Upper lobe of right lung (tissue), 1 donor: ENCODE measurements at regions not wholly inside any gene's neighbourhood (a gene's known extent, or its start where the extent isn't known, plus 50 kb on each side); places are given as distances from the start of the nearest gene placed in this dataset.

Experiments
- ATAC-seq: fragments of 200-7000 bp; cut with Tn5 transposase; one replicate; pipeline ENCODE4 v1.9.1; 2020; ENCODE audit warnings: mild to moderate bottlenecking, moderate library complexity
- DNase-seq: peaks from one replicate; pipeline ENCODE4 v3.0.0-alpha.2; 2020
- H3K27ac ChIP-seq: fragments of 200-600 bp; one replicate; pipeline ENCODE4 v1.8.0; 2022
- H3K27me3 ChIP-seq: fragments of 200-600 bp; one replicate; pipeline ENCODE4 v1.8.0; 2022; ENCODE audit warnings: mild to moderate bottlenecking
- H3K36me3 ChIP-seq: fragments of 200-600 bp; one replicate; pipeline ENCODE4 v1.8.0; 2022
- H3K4me1 ChIP-seq: fragments of 200-600 bp; one replicate; pipeline ENCODE4 v1.8.0; 2022
- H3K4me3 ChIP-seq: fragments of 200-600 bp; one replicate; pipeline ENCODE4 v1.8.0; 2022; ENCODE audit warnings: mild to moderate bottlenecking
- H3K9me3 ChIP-seq: fragments of 200-600 bp; one replicate; pipeline ENCODE4 v1.8.0; 2022
- CTCF ChIP-seq: fragments of 200-600 bp; IDR thresholded peaks from one replicate; pipeline ENCODE4 v1.8.0; 2022; ENCODE audit warnings: antibody characterized with exemption
- intact Hi-C: fragments of 100-400 bp; cut with DNase I; formaldehyde crosslinking; loops from one replicate; pipeline ENCODE4 v1.11.0; 2022
- donor health status: DM: no; HTN: yes; CAD: no; lungs with severe emphysema.

- Histone ChIP-seq H3K27me3 (no peaks in the 10 kb centered on the region), H3K4me3 (no peak overlapping the region), H3K9me3 (no peaks in the 10 kb centered on the region), H3K36me3 (no peaks in the 10 kb centered on the region), H3K27ac (no peak overlapping the region), H3K4me1 (no peaks in the 10 kb centered on the region)
- intact Hi-C loops = no loop called here
- ATAC-seq (peak; percentile 83), DNase-seq (no peak)
- no peak for TF ChIP-seq CTCF
These were observed 54.6 kb upstream of the HHIP start for GRCh38 chr4:144591401-144591800.

DNA sequence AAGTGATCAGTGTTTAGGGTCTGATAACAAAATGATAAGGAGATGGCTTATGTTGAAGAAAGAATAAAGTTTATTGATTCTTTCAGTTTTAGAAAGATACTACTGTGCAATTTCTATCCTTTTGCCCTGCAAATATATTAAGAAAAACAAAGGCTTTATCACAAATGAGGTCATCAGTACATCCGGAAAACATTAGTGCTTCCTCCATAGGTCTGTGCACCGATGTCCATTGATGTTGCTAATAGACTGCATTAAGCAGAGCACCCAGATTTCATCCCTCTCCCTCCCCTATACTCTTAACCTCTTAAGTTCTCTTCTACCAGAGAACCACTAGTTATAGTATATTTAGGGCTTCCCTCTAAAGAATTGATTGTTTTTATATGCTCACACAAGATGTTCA, 53.7 kb upstream of the HHIP start:
- Histone ChIP-seq H3K27me3 (no peaks in the 10 kb centered on the region), H3K4me3 (no peak overlapping the region), H3K36me3 (no peaks in the 10 kb centered on the region), H3K27ac (no peak overlapping the region), H3K4me1 (no peaks in the 10 kb centered on the region), H3K9me3 (no peaks in the 10 kb centered on the region)
- ATAC-seq (no peak), DNase-seq (no peak)
- intact Hi-C loops = no loop called here
- no peak for TF ChIP-seq CTCF

GRCh38 chr4:144594471-144594986, 51.4 kb upstream of the HHIP start:
- Histone ChIP-seq H3K27me3 (no peaks in the 10 kb centered on the region), H3K36me3 (no peaks in the 10 kb centered on the region), H3K27ac (no peak overlapping the region), H3K4me3 (no peak overlapping the region), H3K4me1 (no peaks in the 10 kb centered on the region), H3K9me3 (no peaks in the 10 kb centered on the region)
- ATAC-seq (no peak), DNase-seq (no peak)
- no peak for TF ChIP-seq CTCF
- intact Hi-C loops = no loop called here

- H3K4me1 ChIP-seq = no peaks in the 10 kb centered on the region
- no peaks in the 10 kb centered on the region for H3K27me3 ChIP-seq
- ATAC-seq = no peak
- intact Hi-C loops = no loop called here
- H3K36me3 ChIP-seq = no peaks in the 10 kb centered on the region
- no peak overlapping the region for H3K27ac ChIP-seq
- H3K4me3 ChIP-seq = no peak overlapping the region
- no peak for DNase-seq
- no peaks in the 10 kb centered on the region for H3K9me3 ChIP-seq
- no peak for TF ChIP-seq CTCF
These were observed 50.3 kb upstream of the HHIP start for GRCh38 chr4:144595681-144596080.
